ENCODE measurements at regions not wholly inside any gene's neighbourhood (a gene's known extent, or its start where the extent isn't known, plus 50 kb on each side); places are given as distances from the start of the nearest gene placed in this dataset.

DNA sequence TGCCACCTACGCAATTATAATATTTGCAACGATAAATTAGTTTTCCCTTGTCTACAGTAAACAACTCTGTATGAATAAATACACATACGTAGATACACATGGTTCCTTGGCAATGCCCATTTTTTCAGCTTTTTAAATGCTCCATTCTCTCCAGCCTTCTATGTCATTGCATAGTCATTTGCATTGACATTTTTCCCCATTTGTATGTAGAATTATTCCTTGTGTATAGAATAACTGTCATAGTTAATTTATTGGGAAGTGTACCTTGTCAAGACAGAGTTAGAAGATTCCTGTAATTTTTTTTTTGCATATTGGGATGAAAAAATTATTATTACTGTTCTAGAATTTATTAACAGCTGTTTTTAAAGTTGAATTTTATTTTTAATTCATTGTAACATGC, 736.7 kb upstream of the DPPA4 start:
- no peak for TF ChIP-seq EZH2 (IDR thresholded peaks at IDR 0.05; ENCODE audit: low read length, unreplicated experiment)
- TF ChIP-seq EZH2phosphoT487 (IDR thresholded peaks at IDR 0.05; ENCODE audit: borderline replicate concordance, low read length): no peak
- TF ChIP-seq, protein P1, sequence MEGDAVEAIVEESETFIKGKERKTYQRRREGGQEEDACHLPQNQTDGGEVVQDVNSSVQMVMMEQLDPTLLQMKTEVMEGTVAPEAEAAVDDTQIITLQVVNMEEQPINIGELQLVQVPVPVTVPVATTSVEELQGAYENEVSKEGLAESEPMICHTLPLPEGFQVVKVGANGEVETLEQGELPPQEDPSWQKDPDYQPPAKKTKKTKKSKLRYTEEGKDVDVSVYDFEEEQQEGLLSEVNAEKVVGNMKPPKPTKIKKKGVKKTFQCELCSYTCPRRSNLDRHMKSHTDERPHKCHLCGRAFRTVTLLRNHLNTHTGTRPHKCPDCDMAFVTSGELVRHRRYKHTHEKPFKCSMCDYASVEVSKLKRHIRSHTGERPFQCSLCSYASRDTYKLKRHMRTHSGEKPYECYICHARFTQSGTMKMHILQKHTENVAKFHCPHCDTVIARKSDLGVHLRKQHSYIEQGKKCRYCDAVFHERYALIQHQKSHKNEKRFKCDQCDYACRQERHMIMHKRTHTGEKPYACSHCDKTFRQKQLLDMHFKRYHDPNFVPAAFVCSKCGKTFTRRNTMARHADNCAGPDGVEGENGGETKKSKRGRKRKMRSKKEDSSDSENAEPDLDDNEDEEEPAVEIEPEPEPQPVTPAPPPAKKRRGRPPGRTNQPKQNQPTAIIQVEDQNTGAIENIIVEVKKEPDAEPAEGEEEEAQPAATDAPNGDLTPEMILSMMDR (conservative IDR thresholded peaks at IDR 0.05; ENCODE audit: low read depth, low read length): no peak
- H3K27ac ChIP-seq (ENCODE audit: low read length): no peak overlapping the region
- no peaks in the 10 kb centered on the region for H3K27me3 ChIP-seq (ENCODE audit: low read length)
- no peak overlapping the region for H3K9ac ChIP-seq (ENCODE audit: low read length)
- H3K9me3 ChIP-seq (ENCODE audit: low read length): no peaks in the 10 kb centered on the region
- H3K4me3 ChIP-seq (ENCODE audit: low read length): no peak overlapping the region
- DNase-seq (no peak), ATAC-seq (no peak)
- POLR2A ChIA-PET (ENCODE audit: unreplicated experiment): no interaction called here
- H4K20me1 ChIP-seq (ENCODE audit: low read length): no peaks in the 10 kb centered on the region
- no peaks in the 10 kb centered on the region for H3K9me2 ChIP-seq (replicated peaks; ENCODE audit: low read length)
- no peaks in the 10 kb centered on the region for H3K79me2 ChIP-seq (ENCODE audit: low read length)
- no peak overlapping the region for H3K4me2 ChIP-seq (ENCODE audit: low read length)
- no peak overlapping the region for H2AFZ ChIP-seq (ENCODE audit: low read length)
- H3K4me1 ChIP-seq (ENCODE audit: insufficient read depth, low read length): no peaks in the 10 kb centered on the region
- H3K36me3 ChIP-seq (ENCODE audit: low read depth, low read length): no peaks in the 10 kb centered on the region
- intact Hi-C loops (cut with micrococcal nuclease): no loop called here
- H3F3A ChIP-seq (ENCODE audit: low read length, unreplicated experiment): no peaks in the 10 kb centered on the region
- CTCF ChIA-PET: no interaction called here
- no TSS peak for BruUV-seq (replicated peaks)

DNA sequence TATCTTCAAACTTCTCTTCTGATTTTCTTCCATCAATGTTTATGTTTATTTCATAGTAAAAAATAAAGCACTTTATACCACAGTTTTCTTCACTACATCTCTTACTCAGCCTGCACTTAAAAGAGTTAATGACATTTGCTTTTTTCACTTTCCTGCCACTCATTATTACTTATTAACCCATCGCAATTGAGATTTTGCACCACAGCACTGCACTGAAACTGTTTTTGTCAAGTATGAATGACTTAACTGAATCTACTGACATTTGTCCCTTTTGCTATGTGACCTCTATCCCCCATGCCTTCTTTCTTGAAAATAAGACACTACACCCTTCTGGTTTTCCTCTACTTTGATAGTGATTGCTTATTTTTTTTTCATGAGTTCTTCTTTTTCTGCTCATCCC, 739.7 kb upstream of the DPPA4 start:
- Histone ChIP-seq H2AFZ (ENCODE audit: low read length) (no peak overlapping the region), H3K36me3 (ENCODE audit: low read depth, low read length) (no peaks in the 10 kb centered on the region), H3K79me2 (ENCODE audit: low read length) (no peaks in the 10 kb centered on the region), H3K27me3 (ENCODE audit: low read length) (no peaks in the 10 kb centered on the region), H3K9me2 (replicated peaks; ENCODE audit: low read length) (no peaks in the 10 kb centered on the region), H3F3A (ENCODE audit: low read length, unreplicated experiment) (no peaks in the 10 kb centered on the region), H3K4me2 (ENCODE audit: low read length) (no peak overlapping the region), H3K27ac (ENCODE audit: low read length) (no peak overlapping the region), H3K9me3 (ENCODE audit: low read length) (no peaks in the 10 kb centered on the region), H4K20me1 (ENCODE audit: low read length) (no peaks in the 10 kb centered on the region), H3K4me1 (ENCODE audit: insufficient read depth, low read length) (no peaks in the 10 kb centered on the region), H3K4me3 (ENCODE audit: low read length) (no peak overlapping the region), H3K9ac (ENCODE audit: low read length) (no peak overlapping the region)
- ChIA-PET POLR2A (ENCODE audit: unreplicated experiment) (no interaction called here), CTCF (no interaction called here)
- BruUV-seq (replicated peaks): no TSS peak
- intact Hi-C loops (cut with micrococcal nuclease): no loop called here
- TF ChIP-seq EZH2 (IDR thresholded peaks at IDR 0.05; ENCODE audit: low read length, unreplicated experiment): no peak
- TF ChIP-seq EZH2phosphoT487 (IDR thresholded peaks at IDR 0.05; ENCODE audit: borderline replicate concordance, low read length): no peak
- TF ChIP-seq, protein P1 (conservative IDR thresholded peaks at IDR 0.05; ENCODE audit: low read depth, low read length): no peak
- ATAC-seq: no peak
- DNase-seq: no peak

DNA sequence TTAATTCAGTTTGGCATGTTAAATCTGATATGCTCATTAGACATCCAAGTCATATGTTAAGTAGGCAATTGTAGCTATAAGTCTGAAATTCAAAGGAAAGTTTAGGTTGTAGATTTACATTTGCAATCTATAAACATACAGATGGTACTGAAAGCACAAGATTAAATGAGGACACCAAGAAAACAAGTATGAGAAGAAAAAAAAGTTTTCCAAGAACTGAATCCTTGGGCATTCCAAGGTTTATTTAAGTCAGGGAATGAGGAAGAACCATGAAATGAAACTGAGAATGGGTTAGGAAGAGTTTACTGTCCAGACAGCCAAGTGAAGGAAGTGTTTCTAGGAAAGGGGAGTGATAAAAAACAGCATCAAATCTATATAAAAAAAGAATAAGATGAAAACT, 756.1 kb upstream of the DPPA4 start:
- intact Hi-C loops (cut with micrococcal nuclease): no loop called here
- no TSS peak for BruUV-seq (replicated peaks)
- POLR2A ChIA-PET (ENCODE audit: unreplicated experiment): no interaction called here

More for the DNA sequence above, 756.1 kb upstream of the DPPA4 start:
- Histone ChIP-seq H3K4me2 (ENCODE audit: low read length) (no peak overlapping the region), H3K79me2 (ENCODE audit: low read length) (no peaks in the 10 kb centered on the region), H3K9me3 (ENCODE audit: low read length) (no peaks in the 10 kb centered on the region), H3F3A (ENCODE audit: low read length, unreplicated experiment) (no peaks in the 10 kb centered on the region), H3K4me1 (ENCODE audit: insufficient read depth, low read length) (no peaks in the 10 kb centered on the region), H4K20me1 (ENCODE audit: low read length) (no peaks in the 10 kb centered on the region), H3K27ac (ENCODE audit: low read length) (no peak overlapping the region), H3K27me3 (ENCODE audit: low read length) (no peaks in the 10 kb centered on the region), H3K9ac (ENCODE audit: low read length) (no peak overlapping the region), H3K4me3 (ENCODE audit: low read length) (no peak overlapping the region), H2AFZ (ENCODE audit: low read length) (no peak overlapping the region), H3K9me2 (replicated peaks; ENCODE audit: low read length) (no peaks in the 10 kb centered on the region), H3K36me3 (ENCODE audit: low read depth, low read length) (no peaks in the 10 kb centered on the region)
- CTCF ChIA-PET: no interaction called here
- TF ChIP-seq EZH2 (IDR thresholded peaks at IDR 0.05; ENCODE audit: low read length, unreplicated experiment) (no peak), EZH2phosphoT487 (IDR thresholded peaks at IDR 0.05; ENCODE audit: borderline replicate concordance, low read length) (no peak)
- TF ChIP-seq, protein P1 (conservative IDR thresholded peaks at IDR 0.05; ENCODE audit: low read depth, low read length): no peak
- no peak for DNase-seq
- ATAC-seq: no peak

Data from PC-3 (cell line).